ENCODE measurements at regions not wholly inside any gene's neighbourhood (a gene's known extent, or its start where the extent isn't known, plus 50 kb on each side); places are given as distances from the start of the nearest gene placed in this dataset.

DNA sequence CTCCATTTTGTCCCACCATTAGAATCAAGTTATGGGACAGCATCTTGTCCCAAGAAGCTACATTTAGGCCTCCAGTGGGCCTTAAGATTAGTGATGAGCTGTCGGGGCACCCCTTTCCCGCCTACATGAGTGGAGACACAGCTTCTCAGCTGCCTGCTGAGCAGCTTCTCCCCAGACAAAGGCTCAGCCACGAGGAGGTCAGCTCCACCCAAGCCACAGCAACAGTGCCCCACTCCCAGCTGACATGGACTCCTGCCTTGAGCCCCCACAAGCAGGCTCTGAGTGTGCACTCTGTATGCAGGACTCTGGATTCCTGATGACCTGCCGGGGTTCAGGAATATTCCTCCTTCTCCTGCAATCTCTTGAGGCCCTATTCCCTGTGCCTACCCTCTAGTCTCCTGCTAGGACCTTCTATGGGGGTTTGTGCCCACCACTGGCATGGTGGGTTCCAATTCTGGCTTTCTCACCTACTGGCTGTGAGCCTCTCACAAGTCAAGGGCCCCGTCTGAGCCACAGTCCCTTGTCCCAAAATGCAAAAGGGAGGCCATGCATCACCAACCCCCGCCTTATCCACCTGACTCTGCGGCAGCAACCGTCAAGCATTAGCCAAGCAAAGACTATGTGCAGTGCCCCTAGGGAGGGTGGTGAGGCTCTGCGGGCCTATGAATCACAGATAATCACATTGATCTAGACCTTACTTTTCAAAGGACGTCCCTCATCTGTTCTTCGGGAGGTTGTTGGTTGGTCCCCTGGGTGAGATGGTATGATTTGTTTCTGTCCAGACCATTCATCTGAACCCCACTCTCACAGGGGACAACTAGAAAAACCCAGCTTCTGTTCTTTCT is 269.1 kb downstream of the MED10 start:
- no peak overlapping the region for H3K4me3 ChIP-seq (ENCODE audit: low read depth, low read length)
- DNase-seq (ENCODE audit: low read depth): no peak
- TF ChIP-seq, protein P1, sequence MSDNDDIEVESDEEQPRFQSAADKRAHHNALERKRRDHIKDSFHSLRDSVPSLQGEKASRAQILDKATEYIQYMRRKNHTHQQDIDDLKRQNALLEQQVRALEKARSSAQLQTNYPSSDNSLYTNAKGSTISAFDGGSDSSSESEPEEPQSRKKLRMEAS (IDR thresholded peaks at IDR 0.05; ENCODE audit: low read depth, low read length): no peak
- no peak for TF ChIP-seq MYC (IDR thresholded peaks at IDR 0.05; ENCODE audit: low read depth, low read length)
- TF ChIP-seq, protein P2, sequence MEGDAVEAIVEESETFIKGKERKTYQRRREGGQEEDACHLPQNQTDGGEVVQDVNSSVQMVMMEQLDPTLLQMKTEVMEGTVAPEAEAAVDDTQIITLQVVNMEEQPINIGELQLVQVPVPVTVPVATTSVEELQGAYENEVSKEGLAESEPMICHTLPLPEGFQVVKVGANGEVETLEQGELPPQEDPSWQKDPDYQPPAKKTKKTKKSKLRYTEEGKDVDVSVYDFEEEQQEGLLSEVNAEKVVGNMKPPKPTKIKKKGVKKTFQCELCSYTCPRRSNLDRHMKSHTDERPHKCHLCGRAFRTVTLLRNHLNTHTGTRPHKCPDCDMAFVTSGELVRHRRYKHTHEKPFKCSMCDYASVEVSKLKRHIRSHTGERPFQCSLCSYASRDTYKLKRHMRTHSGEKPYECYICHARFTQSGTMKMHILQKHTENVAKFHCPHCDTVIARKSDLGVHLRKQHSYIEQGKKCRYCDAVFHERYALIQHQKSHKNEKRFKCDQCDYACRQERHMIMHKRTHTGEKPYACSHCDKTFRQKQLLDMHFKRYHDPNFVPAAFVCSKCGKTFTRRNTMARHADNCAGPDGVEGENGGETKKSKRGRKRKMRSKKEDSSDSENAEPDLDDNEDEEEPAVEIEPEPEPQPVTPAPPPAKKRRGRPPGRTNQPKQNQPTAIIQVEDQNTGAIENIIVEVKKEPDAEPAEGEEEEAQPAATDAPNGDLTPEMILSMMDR (IDR thresholded peaks at IDR 0.05; ENCODE audit: low read depth, low read length): no peak
- no peak for TF ChIP-seq POLR2A (IDR thresholded peaks at IDR 0.05; ENCODE audit: extremely low read depth, insufficient read length)

DNA sequence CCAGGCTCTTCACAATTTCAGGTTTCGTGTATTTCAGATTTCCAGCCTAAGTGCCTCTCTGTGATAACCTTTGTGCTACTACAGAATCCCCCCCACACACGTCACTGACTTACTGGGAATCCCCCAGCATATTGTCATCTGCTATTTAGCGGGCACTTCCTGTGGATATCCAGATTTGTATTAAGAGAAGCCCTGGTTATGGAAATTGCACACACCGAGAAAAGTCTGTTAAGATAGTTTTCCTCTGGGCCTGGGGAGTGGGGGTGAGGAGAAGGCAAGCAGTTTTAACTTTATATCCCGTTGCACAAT is 269.9 kb downstream of the MED10 start:
- DNase-seq (ENCODE audit: low read depth): no peak
- TF ChIP-seq, protein P2 (IDR thresholded peaks at IDR 0.05; ENCODE audit: low read depth, low read length): no peak

DNA sequence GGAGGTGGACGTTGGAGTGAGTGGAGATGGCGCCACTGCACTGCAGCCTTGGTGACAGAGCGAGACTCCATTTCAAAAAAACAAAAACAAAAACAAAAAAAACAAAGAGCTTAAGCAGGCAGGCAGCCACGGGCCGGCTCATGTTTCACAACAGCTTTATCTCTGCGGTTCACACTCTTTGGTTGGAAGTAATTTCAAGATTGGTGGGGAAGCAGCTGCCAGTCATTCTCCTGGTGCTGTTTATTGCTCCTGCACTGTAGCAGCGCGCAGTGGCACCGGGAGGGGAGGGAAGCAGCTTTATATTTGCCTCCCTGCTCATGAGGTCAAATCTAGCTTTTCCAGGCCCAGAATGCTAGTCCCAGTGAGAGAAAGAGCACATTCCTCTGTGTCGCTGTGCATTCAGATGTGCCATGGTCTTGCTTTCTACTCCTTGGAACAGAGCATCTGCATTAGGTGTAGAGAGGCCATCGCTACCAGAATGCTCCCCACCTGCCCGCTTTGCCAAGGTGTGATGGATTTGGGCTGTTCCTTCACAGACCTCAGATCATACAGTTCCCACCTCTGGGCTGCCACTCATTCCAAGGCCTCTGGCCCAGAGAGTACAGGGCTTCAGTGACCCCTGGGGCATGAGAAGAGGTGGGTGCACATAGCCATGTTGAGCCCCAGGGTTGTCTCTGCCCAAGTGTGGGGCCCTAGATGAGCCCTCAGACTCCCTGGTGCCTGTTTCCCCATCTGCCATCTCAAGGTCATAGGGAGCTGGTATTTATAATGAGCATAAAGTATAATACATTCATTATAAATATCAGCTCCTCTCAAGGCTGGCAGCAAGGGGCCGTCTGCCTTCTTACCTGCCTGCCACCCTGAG is 270.4 kb downstream of the MED10 start:
- H3K4me3 ChIP-seq (ENCODE audit: low read depth, low read length): no peak overlapping the region
- no peak for DNase-seq (ENCODE audit: low read depth)
- no peak for TF ChIP-seq MYC (IDR thresholded peaks at IDR 0.05; ENCODE audit: low read depth, low read length)
- TF ChIP-seq, protein P2 (IDR thresholded peaks at IDR 0.05; ENCODE audit: low read depth, low read length): no peak
- TF ChIP-seq, protein P1 (IDR thresholded peaks at IDR 0.05; ENCODE audit: low read depth, low read length): no peak
- TF ChIP-seq POLR2A (IDR thresholded peaks at IDR 0.05; ENCODE audit: extremely low read depth, insufficient read length): no peak

More for the DNA sequence above, 269.9 kb downstream of the MED10 start:
- H3K4me3 ChIP-seq (ENCODE audit: low read depth, low read length): no peak overlapping the region

DNA sequence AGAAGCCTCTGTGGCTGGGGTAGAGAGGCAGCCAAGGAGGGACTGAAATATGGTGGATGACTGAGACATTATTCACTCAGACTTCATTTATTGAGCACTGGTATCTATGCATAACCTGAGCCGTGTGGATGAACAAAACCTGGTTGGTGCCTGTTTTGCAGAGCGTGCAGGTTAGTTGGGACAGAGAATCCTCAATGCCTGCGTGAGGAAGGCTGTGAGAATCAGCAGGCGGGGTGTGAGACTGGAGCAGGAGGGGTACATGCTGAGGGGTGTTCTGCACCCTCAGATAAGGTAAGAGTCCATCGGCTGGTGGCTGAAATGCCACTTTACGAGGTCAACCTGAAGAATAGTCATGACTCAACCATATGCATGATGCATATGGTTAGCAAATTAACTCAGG is 271.6 kb downstream of the MED10 start:
- TF ChIP-seq POLR2A (IDR thresholded peaks at IDR 0.05; ENCODE audit: extremely low read depth, insufficient read length): no peak
- TF ChIP-seq, protein P2 (IDR thresholded peaks at IDR 0.05; ENCODE audit: low read depth, low read length): no peak
- H3K4me3 ChIP-seq (ENCODE audit: low read depth, low read length): no peak overlapping the region
- DNase-seq (ENCODE audit: low read depth): no peak

DNA sequence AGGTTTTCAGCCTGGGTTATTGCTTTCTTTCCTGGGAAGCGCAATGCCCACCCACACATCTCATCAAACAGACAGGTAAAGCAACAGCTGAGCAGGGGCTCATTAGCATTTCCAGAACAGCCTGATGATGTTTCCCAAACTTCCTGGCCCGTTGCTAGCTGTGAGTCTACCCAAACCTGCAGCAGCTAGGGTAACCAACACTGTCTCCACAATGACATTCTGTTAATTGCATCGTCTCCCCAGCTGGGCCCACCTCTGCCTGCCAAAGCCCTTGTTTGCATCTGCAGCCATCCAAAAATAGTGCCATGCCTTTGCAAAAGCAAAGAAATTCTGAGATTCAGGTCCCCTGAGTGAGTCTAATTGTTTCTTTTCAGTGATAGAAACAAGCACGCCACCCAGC is 273.0 kb downstream of the MED10 start:
- no peak for TF ChIP-seq POLR2A (IDR thresholded peaks at IDR 0.05; ENCODE audit: extremely low read depth, insufficient read length)
- no peak for TF ChIP-seq MYC (IDR thresholded peaks at IDR 0.05; ENCODE audit: low read depth, low read length)
- TF ChIP-seq, protein P2 (IDR thresholded peaks at IDR 0.05; ENCODE audit: low read depth, low read length): no peak
- TF ChIP-seq, protein P1 (IDR thresholded peaks at IDR 0.05; ENCODE audit: low read depth, low read length): no peak
- no peak overlapping the region for H3K4me3 ChIP-seq (ENCODE audit: low read depth, low read length)
- no peak for DNase-seq (ENCODE audit: low read depth)

Data from NB4 (cell line).